Keratinocyte (primary cell): ENCODE measurements at regions not wholly inside any gene's neighbourhood (a gene's known extent, or its start where the extent isn't known, plus 50 kb on each side); places are given as distances from the start of the nearest gene placed in this dataset.

Source experiments
- EZH2 ChIP-seq: IDR thresholded peaks from one replicate; pipeline ENCODE4 v1.6.1; 2012; ENCODE audit warnings: inconsistent platforms, mild to moderate bottlenecking, low read length, moderate library complexity
- TF ChIP-seq, protein P1 (sequence below), 3 experiments: IDR thresholded peaks in 1 of 3; conservative IDR thresholded peaks in 1 of 3; optimal IDR thresholded peaks in 1 of 3; 2 replicates in 2 of 3; 3 replicates in 1 of 3; pipeline versions ENCODE3 to v1.5.1; 2011; ENCODE audit warnings: low read length in 3 of 3, mild to moderate bottlenecking in 3 of 3, moderate library complexity in 2 of 3, control low read depth in 1 of 3, inconsistent platforms in 1 of 3; ENCODE audit not compliant: insufficient read depth in 2 of 3; ENCODE audit errors: extremely low read depth in 1 of 3

DNA sequence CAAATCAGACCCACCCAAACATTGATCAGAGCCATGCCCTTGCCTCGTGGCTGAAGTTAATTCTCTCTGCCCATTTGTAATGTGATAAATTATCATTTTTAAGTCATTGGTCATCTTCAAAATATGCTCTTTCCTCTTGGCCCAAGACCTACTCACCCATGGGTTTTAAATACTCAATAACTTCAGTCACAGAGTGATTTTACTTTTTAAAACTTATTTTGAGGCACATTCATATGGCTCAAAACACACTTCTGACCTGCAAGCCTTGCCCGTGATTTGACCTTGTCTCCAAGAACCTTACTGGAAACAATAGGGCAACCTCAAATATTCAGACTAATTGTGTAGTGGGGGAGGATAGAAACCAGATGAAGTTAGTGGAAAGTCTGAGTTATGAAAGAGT lies 176.2 kb upstream of the LNX1 start:
- TF ChIP-seq, protein P1, sequence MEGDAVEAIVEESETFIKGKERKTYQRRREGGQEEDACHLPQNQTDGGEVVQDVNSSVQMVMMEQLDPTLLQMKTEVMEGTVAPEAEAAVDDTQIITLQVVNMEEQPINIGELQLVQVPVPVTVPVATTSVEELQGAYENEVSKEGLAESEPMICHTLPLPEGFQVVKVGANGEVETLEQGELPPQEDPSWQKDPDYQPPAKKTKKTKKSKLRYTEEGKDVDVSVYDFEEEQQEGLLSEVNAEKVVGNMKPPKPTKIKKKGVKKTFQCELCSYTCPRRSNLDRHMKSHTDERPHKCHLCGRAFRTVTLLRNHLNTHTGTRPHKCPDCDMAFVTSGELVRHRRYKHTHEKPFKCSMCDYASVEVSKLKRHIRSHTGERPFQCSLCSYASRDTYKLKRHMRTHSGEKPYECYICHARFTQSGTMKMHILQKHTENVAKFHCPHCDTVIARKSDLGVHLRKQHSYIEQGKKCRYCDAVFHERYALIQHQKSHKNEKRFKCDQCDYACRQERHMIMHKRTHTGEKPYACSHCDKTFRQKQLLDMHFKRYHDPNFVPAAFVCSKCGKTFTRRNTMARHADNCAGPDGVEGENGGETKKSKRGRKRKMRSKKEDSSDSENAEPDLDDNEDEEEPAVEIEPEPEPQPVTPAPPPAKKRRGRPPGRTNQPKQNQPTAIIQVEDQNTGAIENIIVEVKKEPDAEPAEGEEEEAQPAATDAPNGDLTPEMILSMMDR (optimal IDR thresholded peaks at IDR 0.05 in 1 of 3, IDR thresholded peaks at IDR 0.05 in 1 of 3, conservative IDR thresholded peaks at IDR 0.05 in 1 of 3; ENCODE audit: extremely low read depth in 1 of 3, insufficient read depth in 2 of 3, low read length in 3 of 3), result no peak
- no peak for TF ChIP-seq EZH2
